ENCODE measurements at regions not wholly inside any gene's neighbourhood (a gene's known extent, or its start where the extent isn't known, plus 50 kb on each side); places are given as distances from the start of the nearest gene placed in this dataset.

- Histone ChIP-seq H2BK120ac (ENCODE audit: low read depth, low read length) (no peak overlapping the region), H3K14ac (replicated peaks; ENCODE audit: low read depth, low read length) (no peak overlapping the region), H3K18ac (ENCODE audit: low read depth, low read length) (no peak overlapping the region), H4K8ac (ENCODE audit: low read depth in 2 of 2, low read length in 2 of 2) (no peak overlapping the region), H2BK15ac (ENCODE audit: low read depth, low read length) (no peak overlapping the region), H3K56ac (ENCODE audit: extremely low read depth, insufficient read depth, low read length) (no peak overlapping the region), H3K4me1 (ENCODE audit: control insufficient read depth, insufficient read depth, low read length) (no peaks in the 10 kb centered on the region), H4K5ac (ENCODE audit: low read depth, low read length) (no peak overlapping the region), H2AFZ (replicated peaks; ENCODE audit: low read length, poor library complexity) (no peak overlapping the region), H2AK9ac (replicated peaks; ENCODE audit: low read depth, low read length, poor library complexity) (no peak overlapping the region), H3K9me1 (ENCODE audit: insufficient read depth, low read length) (no peaks in the 10 kb centered on the region), H4K91ac (ENCODE audit: insufficient read depth, low read depth, low read length) (no peak overlapping the region), H3K4me2 (ENCODE audit: low read depth, low read length) (no peak overlapping the region), H3K9ac (ENCODE audit: low read depth, low read length) (no peak overlapping the region), H2AK5ac (ENCODE audit: low read depth, low read length) (no peak overlapping the region), H3K79me1 (ENCODE audit: low read depth in 1 of 2, low read length in 2 of 2) (no peaks in the 10 kb centered on the region), H3K27ac (ENCODE audit: insufficient read depth, low read length) (no peak overlapping the region), H3K4me3 (ENCODE audit: insufficient read depth, low read depth, low read length) (no peak overlapping the region), H4K20me1 (ENCODE audit: insufficient read depth, low read length) (no peaks in the 10 kb centered on the region), H3K23ac (ENCODE audit: low read depth, low read length) (no peak overlapping the region), H3K27me3 (ENCODE audit: control insufficient read depth, insufficient read depth, low read length) (peaks cover 37% of the 10 kb centered on the region), H3K9me3 (ENCODE audit: control insufficient read depth, insufficient read depth, low read length) (no peaks in the 10 kb centered on the region), H3K4ac (ENCODE audit: low read depth, low read length) (no peak overlapping the region), H3K36me3 (ENCODE audit: control insufficient read depth, insufficient read depth, low read length) (no peaks in the 10 kb centered on the region), H2BK20ac (ENCODE audit: low read depth, low read length) (no peak overlapping the region), H2BK5ac (ENCODE audit: low read depth, low read length, poor library complexity, severe bottlenecking) (no peak overlapping the region)
- in situ Hi-C loops (cut with MboI; ENCODE audit: low sequenced_read_pairs) (no loop called here), intact Hi-C loops (cut with micrococcal nuclease) (no loop called here), dilution Hi-C loops (cut with HindIII; ENCODE audit: low sequenced_read_pairs, unreplicated experiment) (no loop called here)
- ATAC-seq (ENCODE audit: low read depth): no peak
- no peak for DNase-seq
- BruUV-seq (replicated peaks): no TSS peak
- TF ChIP-seq RCOR1 (IDR thresholded peaks at IDR 0.05; ENCODE audit: insufficient replicate concordance, low read length) (no peak), BHLHE40 (IDR thresholded peaks at IDR 0.05; ENCODE audit: low read depth, low read length) (no peak), NFE2L2 (IDR thresholded peaks at IDR 0.05; ENCODE audit: low read depth, low read length) (no peak), FOS (IDR thresholded peaks at IDR 0.05; ENCODE audit: low read depth, low read length) (no peak), MXI1 (IDR thresholded peaks at IDR 0.05; ENCODE audit: borderline replicate concordance, low read depth, low read length) (no peak), RFX5 (IDR thresholded peaks at IDR 0.05; ENCODE audit: low read depth, low read length) (no peak), POLR2A (IDR thresholded peaks at IDR 0.05; ENCODE audit: low read depth, low read length) (no peak), ELK1 (IDR thresholded peaks at IDR 0.05; ENCODE audit: borderline replicate concordance, low read depth, low read length) (no peak), CEBPB (IDR thresholded peaks at IDR 0.05; ENCODE audit: low read depth, low read length) (no peak), MAFK (IDR thresholded peaks at IDR 0.05; ENCODE audit: low read depth, low read length) (no peak), SMC3 (IDR thresholded peaks at IDR 0.05; ENCODE audit: low read depth, low read length) (no peak), MAZ (IDR thresholded peaks at IDR 0.05; ENCODE audit: borderline replicate concordance, low read depth, low read length) (no peak), CHD1 (IDR thresholded peaks at IDR 0.05; ENCODE audit: low read depth, low read length) (no peak), CTCF (conservative IDR thresholded peaks at IDR 0.05; ENCODE audit: low read depth, low read length) (no peak), RAD21 (IDR thresholded peaks at IDR 0.05; ENCODE audit: low read length) (no peak), USF2 (IDR thresholded peaks at IDR 0.05; ENCODE audit: low read depth, low read length) (no peak)
- WGBS, 2 experiments (ENCODE audit: extremely low coverage in 2 of 2, insufficient read length in 1 of 2): 82% methylated on average over 4 of the region's 5 CpGs; no CpG with 5 or more reads in 1 of the 2 experiments
- ChIA-PET CTCF (no interaction called here), POLR2A (ENCODE audit: unreplicated experiment) (no interaction called here)
These were observed 94.7 kb downstream of the CCDC185 start for GRCh38 chr1:223487887-223488259.

Data from IMR-90 (cell line).